IMR-90 (cell line): ENCODE measurements at regions not wholly inside any gene's neighbourhood (a gene's known extent, or its start where the extent isn't known, plus 50 kb on each side); places are given as distances from the start of the nearest gene placed in this dataset.

ENCODE experiments used
- ATAC-seq: fragments of 200-7000 bp; cut with Tn5 transposase; 2 replicates; pipeline ENCODE4 v1.9.1; 2020; ENCODE audit warnings: low read depth, mild to moderate bottlenecking, moderate library complexity
- BruUV-seq: library from RNA; stranded (reverse); fragments of 400-500 nt; replicated peaks from 2 replicates; lab custom pipeline; 2021; lab: Mats Ljungman, UMichigan
- CTCF ChIA-PET: fragments of 300-600 bp; formaldehyde crosslinking; extraction: SDS; loops from one replicate; lab custom pipeline; 2021; ENCODE audit warnings: antibody characterized with exemption; lab: Yijun Ruan, JAX
- POLR2A ChIA-PET: fragments of 300-600 bp; sonication (Branson Sonifier 250); formaldehyde crosslinking; loops from one replicate; lab custom pipeline; 2022; ENCODE audit warnings: antibody characterized with exemption; ENCODE audit not compliant: unreplicated experiment; lab: Charles Lee
- DNase-seq: peaks from one replicate; pipeline ENCODE4 v3.0.0; 2013
- H2AFZ ChIP-seq: replicated peaks from 2 replicates; pipeline ENCODE3; 2013; ENCODE audit warnings: low read length, mild to moderate bottlenecking; ENCODE audit not compliant: poor library complexity
- H2AK5ac ChIP-seq: 2 replicates; pipeline ENCODE4 v1.6.1; 2013; ENCODE audit warnings: low read depth, low read length, inconsistent platforms
- H2AK9ac ChIP-seq: replicated peaks from 2 replicates; pipeline ENCODE3; 2013; ENCODE audit warnings: mild to moderate bottlenecking, low read depth, low read length, moderate library complexity; ENCODE audit not compliant: poor library complexity
- H2BK120ac ChIP-seq: 2 replicates; pipeline ENCODE4 v1.6.1; 2013; ENCODE audit warnings: low read depth, low read length, inconsistent platforms
- H2BK15ac ChIP-seq: 3 replicates; pipeline ENCODE4 v1.6.1; 2013; ENCODE audit warnings: low read depth, low read length, inconsistent platforms
- H2BK20ac ChIP-seq: 2 replicates; pipeline ENCODE4 v1.6.1; 2013; ENCODE audit warnings: low read depth, mild to moderate bottlenecking, inconsistent platforms, low read length, moderate library complexity
- H2BK5ac ChIP-seq: 2 replicates; pipeline ENCODE4 v1.6.1; 2013; ENCODE audit warnings: mild to moderate bottlenecking, low read depth, low read length, inconsistent platforms; ENCODE audit not compliant: poor library complexity, severe bottlenecking
- H3K14ac ChIP-seq: replicated peaks from 2 replicates; pipeline ENCODE4 v1.6.1; 2013; ENCODE audit warnings: low read depth, low read length, inconsistent platforms
- H3K18ac ChIP-seq: 2 replicates; pipeline ENCODE4 v1.6.1; 2013; ENCODE audit warnings: low read depth, low read length, control low read depth
- H3K23ac ChIP-seq: 2 replicates; pipeline ENCODE4 v1.6.1; 2013; ENCODE audit warnings: low read depth, low read length, inconsistent platforms
- H3K27ac ChIP-seq: 2 replicates; pipeline ENCODE4 v1.5.1; 2013; ENCODE audit warnings: mild to moderate bottlenecking, control low read depth, low read length; ENCODE audit not compliant: insufficient read depth
- H3K27me3 ChIP-seq: 2 replicates; pipeline ENCODE4 v1.6.1; 2013; ENCODE audit warnings: low read length; ENCODE audit not compliant: control insufficient read depth, insufficient read depth
- H3K36me3 ChIP-seq: 2 replicates; pipeline ENCODE4 v1.6.1; 2013; ENCODE audit warnings: low read length, mixed read lengths; ENCODE audit not compliant: control insufficient read depth, insufficient read depth
- H3K4ac ChIP-seq: 2 replicates; pipeline ENCODE4 v1.6.1; 2013; ENCODE audit warnings: low read depth, low read length, inconsistent platforms
- H3K4me1 ChIP-seq: 2 replicates; pipeline ENCODE4 v1.6.1; 2013; ENCODE audit warnings: low read length, mixed read lengths; ENCODE audit not compliant: control insufficient read depth, insufficient read depth
- H3K4me2 ChIP-seq: 2 replicates; pipeline ENCODE4 v1.6.1; 2013; ENCODE audit warnings: low read depth, mild to moderate bottlenecking, control low read depth, low read length, moderate library complexity
- H3K4me3 ChIP-seq: 2 replicates; pipeline ENCODE4 v1.5.1; 2013; ENCODE audit warnings: low read depth, mild to moderate bottlenecking, control low read depth, low read length, moderate library complexity; ENCODE audit not compliant: insufficient read depth
- H3K56ac ChIP-seq: 2 replicates; pipeline ENCODE4 v1.6.1; 2013; ENCODE audit warnings: low read length, inconsistent platforms; ENCODE audit not compliant: insufficient read depth; ENCODE audit errors: extremely low read depth
- H3K79me1 ChIP-seq, 2 experiments: 2 replicates each; pipeline ENCODE4 v1.6.1; 2013; ENCODE audit warnings: low read length in 2 of 2, inconsistent platforms in 1 of 2, low read depth in 1 of 2
- H3K9ac ChIP-seq: 2 replicates; pipeline ENCODE4 v1.6.1; 2013; ENCODE audit warnings: low read depth, low read length, control low read depth
- H3K9me1 ChIP-seq: 2 replicates; pipeline ENCODE4 v1.6.1; 2013; ENCODE audit warnings: low read length, inconsistent platforms; ENCODE audit not compliant: insufficient read depth
- H3K9me3 ChIP-seq: 2 replicates; pipeline ENCODE4 v1.6.1; 2013; ENCODE audit warnings: low read length; ENCODE audit not compliant: control insufficient read depth, insufficient read depth
- H4K20me1 ChIP-seq: 2 replicates; pipeline ENCODE4 v1.6.1; 2013; ENCODE audit warnings: low read length, inconsistent platforms; ENCODE audit not compliant: insufficient read depth
- H4K5ac ChIP-seq: 2 replicates; pipeline ENCODE4 v1.6.1; 2013; ENCODE audit warnings: mild to moderate bottlenecking, low read depth, low read length, control low read depth
- H4K8ac ChIP-seq, 2 experiments: 2 replicates each; pipeline ENCODE4 v1.6.1; 2013; ENCODE audit warnings: low read depth in 2 of 2, low read length in 2 of 2, control low read depth in 1 of 2, inconsistent platforms in 1 of 2
- H4K91ac ChIP-seq: 2 replicates; pipeline ENCODE4 v1.6.1; 2013; ENCODE audit warnings: low read depth, low read length, inconsistent platforms; ENCODE audit not compliant: insufficient read depth
- FOS ChIP-seq: fragments of 150-350 bp; IDR thresholded peaks from 2 replicates; pipeline ENCODE4 v1.6.1; 2016; ENCODE audit warnings: low read depth, low read length
- MAZ ChIP-seq: IDR thresholded peaks from 2 replicates; pipeline ENCODE4 v1.6.1; 2012; ENCODE audit warnings: low read depth, mild to moderate bottlenecking, low read length, improper control_type of control experiment, moderate library complexity, borderline replicate concordance
- MXI1 ChIP-seq: IDR thresholded peaks from 2 replicates; pipeline ENCODE4 v1.6.1; 2012; ENCODE audit warnings: low read depth, mild to moderate bottlenecking, low read length, moderate library complexity, borderline replicate concordance
- NFE2L2 ChIP-seq: fragments of 150-350 bp; IDR thresholded peaks from 2 replicates; pipeline ENCODE4 v1.6.1; 2016; ENCODE audit warnings: low read depth, mild to moderate bottlenecking, low read length
- RAD21 ChIP-seq: IDR thresholded peaks from 2 replicates; pipeline ENCODE4 v1.6.1; 2012; ENCODE audit warnings: low read length, improper control_type of control experiment
- RCOR1 ChIP-seq: IDR thresholded peaks from 2 replicates; pipeline ENCODE4 v1.6.1; 2012; ENCODE audit warnings: mild to moderate bottlenecking, low read length, improper control_type of control experiment; ENCODE audit not compliant: insufficient replicate concordance
- SMC3 ChIP-seq: fragments of 150-350 bp; IDR thresholded peaks from 2 replicates; pipeline ENCODE4 v1.6.1; 2016; ENCODE audit warnings: low read depth, mild to moderate bottlenecking, antibody characterized with exemption, low read length, moderate library complexity
- WGBS, 2 experiments: methylation state at CpG; one replicate each; pipeline versions ENCODE4 v1.1.5 to v1.1.7; 2013; ENCODE audit warnings: missing lambda C conversion rate in 2 of 2; ENCODE audit not compliant: insufficient read length in 1 of 2; ENCODE audit errors: extremely low coverage in 2 of 2; 5-methylcytosine and 5-hydroxymethylcytosine counted together
- dilution Hi-C: fragments of 300-500 bp; cut with HindIII; formaldehyde crosslinking; loops from one replicate; pipeline ENCODE4 v1.14.3; 2018; ENCODE audit warnings: low sequenced_read_pairs; ENCODE audit not compliant: unreplicated experiment
- in situ Hi-C: fragments of 300-500 bp; cut with MboI; formaldehyde crosslinking; loops from 3 replicates; pipeline ENCODE4 v1.14.3; 2019; ENCODE audit warnings: low sequenced_read_pairs, inconsistent platforms, mixed read lengths
- intact Hi-C: fragments of 100-400 bp; cut with micrococcal nuclease; formaldehyde crosslinking; loops from 2 replicates; pipeline ENCODE4 v1.10.0; 2022
- TF ChIP-seq, protein P1 (sequence below): fragments of 150-350 bp; IDR thresholded peaks from 2 replicates; pipeline ENCODE4 v1.6.1; 2017; ENCODE audit warnings: mild to moderate bottlenecking, antibody characterized with exemption, low read length, low read depth

DNA sequence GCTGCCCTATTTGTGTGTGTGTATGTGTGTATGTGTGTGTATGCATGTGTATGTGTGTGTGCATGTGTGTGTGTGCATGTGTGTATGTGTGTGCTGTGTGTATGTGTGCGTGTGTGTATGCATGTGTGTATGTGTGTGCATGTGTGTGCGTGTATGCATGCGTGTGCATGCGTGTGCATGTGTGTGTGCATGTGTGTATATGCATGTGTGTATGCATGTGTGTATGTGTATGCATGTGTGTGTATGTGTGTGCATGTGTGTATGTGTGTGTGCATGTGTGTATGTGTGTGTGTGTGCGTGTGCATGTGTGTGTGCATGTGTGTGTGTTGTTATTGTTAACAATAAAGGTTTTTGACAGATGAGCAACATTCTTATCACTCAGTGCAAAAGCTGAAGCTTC, 110.8 kb upstream of the HES1 start:
- intact Hi-C loops (no loop called here), in situ Hi-C loops (no loop called here), dilution Hi-C loops (no loop called here)
- ChIA-PET CTCF (no interaction called here), POLR2A (interaction anchor here (0.7 kb wide), 1 partner anchor 340 kb away, joined by 3 read pairs; no protein-coding TSS in a partner anchor)
- BruUV-seq = no TSS peak
- Histone ChIP-seq H3K14ac (no peak overlapping the region), H3K4me1 (no peaks in the 10 kb centered on the region), H2BK20ac (no peak overlapping the region), H3K36me3 (no peaks in the 10 kb centered on the region), H3K18ac (no peak overlapping the region), H3K9me1 (no peaks in the 10 kb centered on the region), H2AK5ac (no peak overlapping the region), H3K4ac (no peak overlapping the region), H4K8ac (no peak overlapping the region), H3K56ac (no peak overlapping the region), H3K79me1 (no peaks in the 10 kb centered on the region), H3K27me3 (peaks cover 27% of the 10 kb centered on the region), H4K5ac (no peak overlapping the region), H2BK120ac (no peak overlapping the region), H3K9me3 (no peaks in the 10 kb centered on the region), H3K4me2 (no peak overlapping the region), H3K23ac (no peak overlapping the region), H2AK9ac (no peak overlapping the region), H2AFZ (no peak overlapping the region), H4K91ac (no peak overlapping the region), H3K9ac (no peak overlapping the region), H3K4me3 (no peak overlapping the region), H2BK5ac (peak overlapping the region; percentile 13), H3K27ac (no peak overlapping the region), H2BK15ac (no peak overlapping the region), H4K20me1 (no peaks in the 10 kb centered on the region)
- DNase-seq (no peak), ATAC-seq (no peak)
- WGBS, 2 experiments = 64% methylated on average over 4 of the region's 5 CpGs; no CpG with 5 or more reads in 1 of the 2 experiments
- TF ChIP-seq FOS (no peak), NFE2L2 (no peak), RCOR1 (no peak), RAD21 (no peak), MAZ (no peak), SMC3 (no peak), MXI1 (no peak)
- TF ChIP-seq, protein P1, sequence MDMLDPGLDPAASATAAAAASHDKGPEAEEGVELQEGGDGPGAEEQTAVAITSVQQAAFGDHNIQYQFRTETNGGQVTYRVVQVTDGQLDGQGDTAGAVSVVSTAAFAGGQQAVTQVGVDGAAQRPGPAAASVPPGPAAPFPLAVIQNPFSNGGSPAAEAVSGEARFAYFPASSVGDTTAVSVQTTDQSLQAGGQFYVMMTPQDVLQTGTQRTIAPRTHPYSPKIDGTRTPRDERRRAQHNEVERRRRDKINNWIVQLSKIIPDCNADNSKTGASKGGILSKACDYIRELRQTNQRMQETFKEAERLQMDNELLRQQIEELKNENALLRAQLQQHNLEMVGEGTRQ = no peak
